Adrenal gland (tissue), 9 donors: ENCODE measurements at regions not wholly inside any gene's neighbourhood (a gene's known extent, or its start where the extent isn't known, plus 50 kb on each side); places are given as distances from the start of the nearest gene placed in this dataset.

Experiments
- DNase-seq, 7 donors: peaks; one replicate each; pipeline ENCODE4 v3.0.0-alpha.2; 2019 to 2020
- H3K27ac ChIP-seq, 5 donors: fragments of 200-600 bp; sonication (generic) in 4 of 5; 1 replicate in 3 of 5; 2 replicates in 2 of 5; pipeline versions ENCODE4 v1.5.1 to v1.8.0; 2016 to 2020; ENCODE audit warnings: mild to moderate bottlenecking in 1 of 5
- H3K27me3 ChIP-seq: fragments of 200-600 bp; 2 replicates; pipeline ENCODE4 v1.8.0; 2021
- H3K36me3 ChIP-seq, 2 donors: fragments of 200-600 bp; replicated peaks in 1 of 2; 1 replicate in 1 of 2; 2 replicates in 1 of 2; pipeline versions ENCODE4 v1.5.1 to v1.8.0; 2018 to 2022
- H3K4me1 ChIP-seq, 2 donors: fragments of 200-600 bp; replicated peaks in 1 of 2; 1 replicate in 1 of 2; 2 replicates in 1 of 2; pipeline versions ENCODE4 v1.5.1 to v1.8.0; 2018 to 2021
- H3K4me3 ChIP-seq, 4 donors: fragments of 200-600 bp; sonication (generic) in 3 of 4; one replicate each; pipeline ENCODE4 v1.5.1; 2016 to 2018
- H3K9me3 ChIP-seq, 3 donors: fragments of 200-600 bp; sonication (generic) in 1 of 3; replicated peaks in 1 of 3; 1 replicate in 2 of 3; 2 replicates in 1 of 3; pipeline versions ENCODE4 v1.5.1 to v1.8.0; 2016 to 2021
- CTCF ChIP-seq, 6 experiments: fragments of 450-650 bp in 4 of 6; fragments of 200-600 bp in 2 of 6; sonication (generic) in 1 of 6; IDR thresholded peaks; 1 replicate in 5 of 6; 2 replicates in 1 of 6; pipeline versions ENCODE4 v1.5.1 to v1.8.0; 2016 to 2021; ENCODE audit warnings: antibody characterized with exemption in 6 of 6, mild to moderate bottlenecking in 2 of 6, moderate library complexity in 1 of 6
- POLR2A ChIP-seq, 2 donors: fragments of 450-650 bp; IDR thresholded peaks; one replicate each; pipeline ENCODE4 v1.6.1; 2017; ENCODE audit warnings: antibody characterized with exemption in 2 of 2, mild to moderate bottlenecking in 2 of 2, moderate library complexity in 1 of 2
- WGBS, 4 donors: extraction: QIAGEN DNeasy Blood & Tissue Kit in 2 of 4; methylation state at CpG; one replicate each; pipeline versions ENCODE4 v1.1.5 to v1.1.7; 2013 to 2017; 5-methylcytosine and 5-hydroxymethylcytosine counted together
- intact Hi-C, 2 donors: fragments of 100-400 bp; cut with DNase I; formaldehyde crosslinking; loops; one replicate each; pipeline versions ENCODE4 v1.14.1 to v1.15.0; 2022 to 2023
- donor health status: healthy with polysubstance abuse.
- donor health status: Bipolar disorder and iron deficiency.
- donor health status: DM: yes; HTN: yes; CAD: no.
- donor health status: DM: no; HTN: no; CAD: no.
- donor health status: DM: no; HTN: no; CAD: no.

GRCh38 chr10:3897156-3897555, 112.1 kb upstream of the KLF6 start:
- TF ChIP-seq POLR2A (IDR thresholded peaks at IDR 0.05): no peak
- TF ChIP-seq CTCF (IDR thresholded peaks at IDR 0.05): no peak
- no peaks in the 10 kb centered on the region for H3K36me3 ChIP-seq

GRCh38 chr10:3896161-3896560, 111.2 kb upstream of the KLF6 start:
- WGBS, 4 donors: 81 to 89% (median 86%) methylated on average over 8 of the region's 8 CpGs
- no peak for DNase-seq

More at GRCh38 chr10:3897156-3897555, 112.1 kb upstream of the KLF6 start:
- H3K9me3 ChIP-seq: no peaks in the 10 kb centered on the region
- no peaks in the 10 kb centered on the region for H3K27me3 ChIP-seq
- no peaks in the 10 kb centered on the region for H3K4me1 ChIP-seq
- 72 to 84% (median 83%) methylated on average over 6 of the region's 6 CpGs for WGBS, 4 donors
- no peak for DNase-seq
- H3K4me3 ChIP-seq: no peak overlapping the region
- no peak overlapping the region for H3K27ac ChIP-seq
- intact Hi-C loops: no loop called here

GRCh38 chr10:3895045-3895631, 110.1 kb upstream of the KLF6 start:
- Histone ChIP-seq H3K27ac (no peak overlapping the region), H3K27me3 (no peaks in the 10 kb centered on the region), H3K9me3 (no peaks in the 10 kb centered on the region), H3K4me3 (no peak overlapping the region), H3K4me1 (no peaks in the 10 kb centered on the region), H3K36me3 (no peaks in the 10 kb centered on the region)
- TF ChIP-seq POLR2A (IDR thresholded peaks at IDR 0.05) (no peak), CTCF (IDR thresholded peaks at IDR 0.05) (no peak)
- WGBS, 4 donors: 60 to 67% (median 66%) methylated on average over 5 of the region's 5 CpGs
- intact Hi-C loops: no loop called here
- DNase-seq: no peak

More at GRCh38 chr10:3896161-3896560, 111.2 kb upstream of the KLF6 start:
- no peak overlapping the region for H3K4me3 ChIP-seq
- no peaks in the 10 kb centered on the region for H3K27me3 ChIP-seq
- no peaks in the 10 kb centered on the region for H3K9me3 ChIP-seq
- H3K27ac ChIP-seq: no peak overlapping the region
- no peaks in the 10 kb centered on the region for H3K4me1 ChIP-seq
- no peaks in the 10 kb centered on the region for H3K36me3 ChIP-seq
- no peak for TF ChIP-seq CTCF (IDR thresholded peaks at IDR 0.05)
- intact Hi-C loops: no loop called here

GRCh38 chr10:3893901-3894563, 109.0 kb upstream of the KLF6 start:
- H3K27me3 ChIP-seq: no peaks in the 10 kb centered on the region
- no peak for DNase-seq
- 87 to 93% (median 90%) methylated on average over 10 of the region's 10 CpGs for WGBS, 4 donors
- H3K4me3 ChIP-seq: no peak overlapping the region
- TF ChIP-seq POLR2A (IDR thresholded peaks at IDR 0.05) (no peak), CTCF (IDR thresholded peaks at IDR 0.05) (no peak)
- H3K27ac ChIP-seq: no peak overlapping the region
- no peaks in the 10 kb centered on the region for H3K36me3 ChIP-seq
- H3K9me3 ChIP-seq: no peaks in the 10 kb centered on the region
- intact Hi-C loops: no loop called here
- no peaks in the 10 kb centered on the region for H3K4me1 ChIP-seq
